ENCODE measurements at regions not wholly inside any gene's neighbourhood (a gene's known extent, or its start where the extent isn't known, plus 50 kb on each side); places are given as distances from the start of the nearest gene placed in this dataset.
A peak's percentile ranks its signal among the peaks of the same experiment; 100 is the strongest.

DNA sequence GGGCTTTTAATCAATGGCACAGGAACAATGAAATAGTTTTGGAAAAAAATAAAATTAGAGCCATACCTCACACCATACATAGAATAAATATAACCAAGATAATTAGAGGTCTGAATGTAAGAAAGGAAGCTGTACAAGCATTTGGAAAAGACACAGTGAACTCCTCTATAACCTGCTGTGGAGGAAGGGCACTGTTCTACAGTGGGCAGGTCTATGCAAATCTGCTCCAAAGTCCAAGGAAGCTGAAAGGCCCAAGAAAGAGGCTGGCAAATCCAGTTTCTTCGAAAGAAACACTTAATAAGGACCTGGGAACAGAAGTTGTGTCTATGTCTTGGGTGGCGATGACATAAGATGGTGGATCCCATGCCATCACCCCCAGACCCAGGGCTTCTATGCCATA lies 169.4 kb upstream of the RALGAPA2 start:
- no peak for DNase-seq (ENCODE audit: low read depth in 2 of 2)

DNA sequence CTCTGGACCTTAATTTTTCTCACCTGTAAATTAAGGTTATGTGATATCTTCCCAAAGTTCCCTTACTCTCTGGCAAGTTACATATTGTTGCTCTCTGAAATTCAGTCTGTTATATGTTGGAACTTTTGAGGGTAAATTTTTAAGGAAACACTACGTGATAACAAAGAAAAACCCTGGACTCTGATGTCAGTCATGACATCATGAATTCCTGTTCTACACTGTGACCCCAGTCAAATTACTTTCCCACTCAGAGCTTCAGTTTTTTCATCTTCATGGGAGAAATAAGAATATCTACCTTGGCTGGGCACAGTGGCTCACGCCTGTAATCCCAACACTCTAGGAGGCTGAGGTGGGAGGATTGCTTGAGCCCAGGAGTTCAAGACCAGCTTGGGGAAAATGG lies 164.6 kb upstream of the RALGAPA2 start:
- no peak for DNase-seq (ENCODE audit: low read depth in 2 of 2)

DNA sequence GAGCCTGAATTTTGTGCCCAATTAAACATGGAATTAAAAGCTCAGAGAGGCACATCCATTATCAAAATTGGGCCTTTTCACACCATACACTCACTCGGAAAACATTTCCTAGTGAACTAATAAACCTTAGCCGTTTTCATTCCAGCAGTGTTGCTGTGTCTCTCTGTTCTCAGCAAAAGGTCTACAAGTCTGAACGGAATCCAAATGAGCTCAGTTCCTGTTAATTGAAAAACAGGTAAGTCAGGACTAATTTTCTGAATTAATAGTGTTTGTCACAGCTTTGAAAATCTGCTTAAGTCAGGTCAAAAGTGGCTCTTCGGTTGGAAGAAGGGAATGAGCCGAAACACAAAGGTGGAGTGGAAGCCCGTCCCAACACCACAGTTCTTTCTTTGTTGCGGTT lies 163.3 kb upstream of the RALGAPA2 start:
- no peak for DNase-seq (ENCODE audit: low read depth in 2 of 2)

DNA sequence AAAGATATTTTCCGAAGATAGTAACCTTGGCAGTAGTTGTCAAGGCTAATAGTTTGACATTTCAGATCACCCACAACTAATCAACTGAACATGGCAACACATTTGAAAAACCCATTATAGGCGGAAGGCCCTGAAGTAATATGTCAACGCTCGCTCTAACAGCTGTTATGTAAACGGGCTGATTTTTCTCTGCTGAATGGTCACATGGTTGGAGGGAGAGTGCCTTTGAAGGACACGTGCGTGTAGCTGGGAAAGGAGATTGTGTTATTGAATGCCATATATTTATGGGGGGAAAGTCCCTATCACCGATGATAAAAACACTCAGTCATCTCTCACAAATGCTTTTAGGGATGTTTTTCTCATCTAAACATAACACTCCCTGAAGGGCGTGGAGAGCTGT lies 160.0 kb upstream of the RALGAPA2 start:
- DNase-seq (ENCODE audit: low read depth in 2 of 2) = no peak

DNA sequence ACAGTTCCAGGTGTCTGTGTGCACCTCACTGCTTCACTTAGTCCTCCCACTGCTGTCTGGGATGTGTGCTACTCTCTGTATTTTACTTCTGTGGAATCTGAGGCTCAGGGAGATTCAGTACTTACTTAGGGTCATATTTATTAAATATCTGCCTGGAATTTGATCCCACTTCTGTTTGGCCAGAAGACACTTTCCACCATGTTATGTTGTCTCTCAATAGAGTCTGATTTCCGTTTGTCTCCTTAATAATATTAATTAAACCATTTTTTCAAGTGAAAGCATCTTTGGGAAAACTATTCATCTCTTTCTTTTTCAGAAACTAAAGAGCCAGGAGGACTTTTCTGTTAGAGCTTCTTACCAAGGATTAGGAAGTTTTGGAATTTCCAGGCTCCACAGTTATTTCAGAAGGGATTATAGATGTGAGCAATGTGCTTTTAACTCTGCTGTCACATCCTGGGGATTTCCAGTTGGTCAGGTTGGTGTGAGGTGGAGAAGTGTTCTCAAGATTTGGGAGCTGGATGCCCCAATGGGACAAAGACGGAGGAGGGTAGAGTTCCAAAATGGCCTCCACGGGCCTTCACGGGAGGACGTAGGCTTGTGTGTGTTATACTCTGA lies 156.8 kb upstream of the RALGAPA2 start:
- DNase-seq (ENCODE audit: low read depth in 2 of 2) = no peak

DNA sequence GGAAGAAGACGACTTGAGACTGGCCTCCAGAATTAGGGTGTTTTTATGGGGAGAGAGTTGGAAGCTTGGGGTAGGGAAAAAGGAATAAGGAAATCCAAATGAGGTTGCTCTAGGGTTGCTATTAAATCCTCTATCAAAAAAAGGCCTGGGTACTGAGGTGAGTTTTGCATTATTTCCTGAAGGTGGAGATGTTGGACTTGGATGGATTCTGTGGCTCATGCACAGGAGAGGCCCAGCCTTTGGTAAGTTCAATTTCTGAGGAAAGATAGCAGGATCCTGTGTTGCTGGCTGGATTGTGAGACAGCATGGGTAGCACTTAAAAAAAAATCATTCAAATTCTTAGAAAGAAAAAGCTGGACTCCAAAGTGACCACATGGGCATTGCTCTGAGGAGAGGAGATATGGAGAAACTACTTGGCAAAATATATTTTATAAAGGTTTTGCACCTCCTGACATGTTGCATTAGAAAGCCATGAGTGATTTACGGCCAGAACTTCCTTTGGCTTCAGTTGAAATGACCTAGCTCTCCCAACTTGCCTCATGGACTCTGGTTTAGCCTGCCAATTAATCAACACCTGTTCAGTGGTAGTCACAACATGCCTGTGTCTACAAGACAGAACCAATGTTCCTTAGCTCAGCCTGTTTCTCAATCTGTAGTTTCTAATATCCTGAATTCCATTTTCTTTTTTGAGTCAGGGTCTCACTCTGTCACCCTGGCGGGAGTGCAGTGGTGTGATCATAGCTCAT lies 152.1 kb upstream of the RALGAPA2 start:
- no peak for DNase-seq (ENCODE audit: low read depth in 2 of 2)

DNA sequence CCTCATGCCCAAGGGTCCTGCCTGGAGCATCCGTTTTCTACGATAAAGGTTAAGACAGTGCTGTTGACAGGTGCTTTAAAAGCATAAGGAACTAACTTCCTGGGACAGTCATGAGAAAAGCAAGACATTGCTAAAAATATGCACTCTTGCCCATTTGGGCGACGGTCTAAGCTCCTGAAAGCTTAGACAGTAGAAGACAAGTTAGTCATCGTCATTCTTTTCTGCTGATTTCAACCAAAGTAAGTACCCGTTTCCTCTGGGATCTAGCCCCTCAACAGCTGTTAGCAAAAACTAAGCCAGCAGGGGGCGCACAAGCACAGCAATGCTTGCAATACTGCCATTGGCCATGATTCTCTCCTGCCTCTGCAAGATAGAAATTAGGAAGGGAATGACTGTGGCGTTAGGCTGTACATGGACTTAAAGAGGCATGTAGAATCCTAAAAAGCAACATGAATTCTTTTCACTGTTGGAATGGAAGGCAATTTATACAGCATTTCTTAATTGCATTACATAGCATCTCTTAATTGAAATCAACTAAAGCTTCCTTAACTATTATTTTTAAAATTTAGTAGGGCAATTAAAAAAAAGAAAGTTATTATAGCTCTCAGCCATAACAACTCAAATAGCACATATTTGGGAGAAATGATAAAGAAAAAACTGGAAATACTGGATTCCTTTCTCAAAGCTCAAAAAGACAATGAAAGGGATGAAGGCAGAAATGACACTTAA lies 147.8 kb upstream of the RALGAPA2 start:
- DNase-seq (ENCODE audit: low read depth in 2 of 2) = peak; percentile 71 to 95

DNA sequence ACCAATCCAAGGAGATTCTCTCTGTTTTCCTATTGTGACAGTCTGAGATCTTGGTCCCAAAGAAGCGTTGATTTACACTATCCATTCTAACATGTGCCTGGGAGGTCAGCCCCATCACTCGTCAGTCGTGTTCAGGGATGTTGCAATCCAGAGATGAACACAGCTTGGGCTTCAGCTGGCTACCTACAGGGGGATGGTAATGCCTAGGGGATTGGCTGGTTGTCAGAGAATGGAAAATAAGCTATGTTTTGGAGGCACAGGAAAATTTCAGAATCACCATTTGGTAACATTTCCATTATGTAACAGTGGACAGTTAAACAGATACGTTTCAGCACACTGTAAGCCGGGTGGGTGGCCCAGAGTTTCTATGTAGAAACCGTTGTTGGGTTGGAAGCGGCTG lies 147.1 kb upstream of the RALGAPA2 start:
- no peak for DNase-seq (ENCODE audit: low read depth in 2 of 2)

DNA sequence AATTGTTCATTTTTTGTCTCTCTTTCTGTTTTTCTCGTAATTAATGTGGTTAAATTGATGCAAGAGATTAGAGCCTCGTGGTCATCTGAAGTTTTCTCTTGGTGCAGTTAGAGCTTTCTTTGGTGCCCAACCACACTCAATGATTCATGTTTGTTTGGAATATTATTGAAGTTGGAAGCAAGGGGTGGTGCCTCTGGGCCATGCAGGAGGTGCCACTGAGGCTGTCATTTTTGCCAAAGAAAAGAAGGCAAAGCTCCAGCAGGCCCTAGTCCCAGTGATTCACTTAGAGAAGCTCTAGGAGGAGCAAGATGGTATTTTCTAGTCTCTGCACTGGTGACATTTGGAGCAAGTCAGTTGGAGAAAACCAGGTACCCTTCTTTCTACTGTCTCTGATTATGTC lies 144.5 kb upstream of the RALGAPA2 start:
- DNase-seq (ENCODE audit: low read depth in 2 of 2) = no peak

DNA sequence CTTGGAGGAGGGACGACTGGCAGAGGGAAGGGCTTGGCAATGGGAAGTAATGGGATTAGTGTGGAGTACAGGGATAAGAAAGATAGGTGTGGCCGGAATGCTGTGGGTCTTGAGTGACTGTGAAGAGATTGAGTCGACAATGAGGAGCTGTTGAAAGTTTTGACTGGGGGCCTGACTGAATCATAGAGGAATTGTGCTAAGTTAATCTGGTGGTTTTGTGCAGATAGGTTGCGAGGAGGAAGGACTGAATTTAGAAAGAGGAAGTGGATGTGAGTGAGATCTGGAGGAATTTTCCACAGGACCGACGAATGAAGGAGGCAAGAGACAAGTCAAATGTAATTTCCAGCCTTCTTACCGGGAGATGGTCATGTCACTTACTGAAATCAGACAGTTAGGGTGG lies 143.9 kb upstream of the RALGAPA2 start:
- DNase-seq (ENCODE audit: low read depth in 2 of 2) = no peak

DNA sequence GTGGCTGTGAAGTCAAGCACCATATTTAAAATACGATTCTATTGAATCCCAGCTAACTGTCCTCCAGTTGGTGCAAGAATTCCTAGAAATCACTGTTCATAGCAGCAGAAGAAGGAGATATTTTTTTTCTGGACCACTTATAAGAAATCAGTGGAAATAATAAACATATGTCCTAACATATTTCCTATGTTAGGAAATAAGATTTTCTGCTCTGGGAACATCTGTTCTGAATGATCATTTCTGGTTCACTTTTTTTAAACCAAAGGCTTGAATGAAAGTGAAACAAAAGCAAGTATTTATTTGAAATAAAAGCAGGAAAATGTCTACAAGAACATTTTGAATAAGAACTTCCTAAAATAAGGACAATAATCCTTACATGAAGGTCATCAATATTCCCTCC lies 138.9 kb upstream of the RALGAPA2 start:
- no peak for DNase-seq (ENCODE audit: low read depth in 2 of 2)

DNA sequence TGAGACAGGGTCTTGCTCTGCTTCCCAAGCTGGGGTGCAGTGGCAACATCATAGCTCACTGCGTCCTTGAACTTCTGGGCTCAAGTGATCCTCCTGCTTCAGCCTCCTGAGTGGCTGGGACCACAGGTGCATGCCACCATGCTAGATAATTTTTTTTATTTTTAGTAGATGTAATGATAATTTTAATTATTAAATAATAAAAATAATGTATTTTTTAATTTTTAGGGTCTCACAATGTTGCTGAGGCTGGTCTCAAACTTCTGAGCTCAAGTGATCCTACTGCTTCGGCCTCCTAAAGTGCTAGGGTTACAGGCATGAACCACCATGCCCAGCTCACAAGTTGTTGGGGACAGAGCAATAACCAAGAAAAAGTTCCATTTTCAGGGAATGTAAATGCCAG lies 138.0 kb upstream of the RALGAPA2 start:
- DNase-seq (ENCODE audit: low read depth in 2 of 2) = no peak

DNA sequence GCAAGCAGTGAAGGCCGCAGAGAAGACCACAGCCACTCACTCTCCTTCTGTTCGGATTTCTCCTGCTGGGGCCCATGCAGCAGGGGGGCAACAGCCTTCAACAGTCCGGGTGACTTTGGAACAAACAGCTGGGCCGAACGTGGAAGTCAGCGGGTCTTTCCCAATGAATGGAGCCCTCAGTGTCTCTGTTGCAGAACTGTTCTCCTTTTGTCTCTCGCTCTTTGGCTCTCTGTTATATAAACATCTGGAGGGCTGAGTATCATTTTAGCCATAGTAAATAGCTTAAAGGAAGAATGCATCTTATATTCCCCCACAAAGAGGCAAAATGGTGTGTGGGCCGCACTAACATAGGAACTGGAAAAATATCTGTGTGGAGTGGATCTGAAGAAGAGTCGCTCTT lies 136.7 kb upstream of the RALGAPA2 start:
- DNase-seq (ENCODE audit: low read depth in 2 of 2) = no peak

DNA sequence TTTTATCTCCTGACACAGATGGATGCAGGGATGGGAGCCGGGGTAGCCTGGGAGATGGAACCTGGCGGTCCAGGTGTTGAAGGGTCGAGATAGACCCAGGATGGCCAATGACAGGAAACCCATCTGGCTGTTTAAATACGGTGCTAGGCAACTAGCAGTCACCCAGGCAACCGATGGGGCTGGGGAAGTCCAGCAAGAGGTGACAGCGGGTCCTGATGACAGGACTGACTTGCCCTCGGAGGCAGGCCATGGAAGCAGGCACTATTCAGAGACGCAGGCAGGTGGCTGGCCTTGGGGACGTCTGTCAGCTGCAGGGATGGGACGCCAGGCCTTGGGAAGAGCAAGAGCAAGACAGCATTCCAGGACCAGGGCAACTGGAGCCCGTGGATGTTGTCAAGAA lies 135.4 kb upstream of the RALGAPA2 start:
- no peak for DNase-seq (ENCODE audit: low read depth in 2 of 2)

DNA sequence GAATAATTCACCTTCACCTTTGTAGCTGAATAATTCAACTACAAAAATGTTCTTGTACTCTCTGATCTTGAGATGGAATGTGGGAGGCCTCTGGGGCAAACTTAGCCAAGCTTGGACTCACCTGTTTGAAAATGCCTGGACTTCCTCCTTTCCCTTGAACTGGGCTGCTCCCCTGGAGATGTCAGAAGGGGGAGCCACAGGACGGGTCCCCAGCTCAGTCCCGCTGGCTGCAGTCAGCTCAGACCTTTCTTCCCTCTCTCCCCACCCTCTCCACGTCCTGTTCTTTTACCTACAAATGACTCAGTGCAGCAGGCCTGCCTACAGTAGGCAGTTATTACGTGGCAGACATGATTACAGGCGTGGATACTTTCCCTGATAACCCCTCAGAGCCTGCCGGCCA lies 131.5 kb upstream of the RALGAPA2 start:
- DNase-seq (ENCODE audit: low read depth in 2 of 2) = no peak

DNA sequence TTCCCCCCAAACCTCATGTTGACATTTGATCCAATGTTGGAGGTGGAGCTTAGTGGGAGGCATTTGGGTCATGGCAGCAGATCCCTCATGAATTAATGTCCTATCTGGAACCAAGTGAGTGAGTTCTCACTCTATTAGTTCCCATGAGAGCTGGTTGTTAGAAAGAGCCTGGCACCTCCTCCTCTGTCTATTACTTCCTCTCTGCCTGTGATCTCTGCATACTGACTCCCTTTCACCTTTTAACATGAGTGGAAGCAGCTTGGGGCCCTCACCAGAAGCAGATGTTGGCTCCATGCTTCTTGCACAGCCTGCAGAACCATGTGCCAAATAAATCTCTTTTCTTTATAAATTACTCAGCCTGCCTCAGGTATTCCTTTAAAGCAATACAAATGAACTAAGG lies 127.3 kb upstream of the RALGAPA2 start:
- no peak for DNase-seq (ENCODE audit: low read depth in 2 of 2)

DNA sequence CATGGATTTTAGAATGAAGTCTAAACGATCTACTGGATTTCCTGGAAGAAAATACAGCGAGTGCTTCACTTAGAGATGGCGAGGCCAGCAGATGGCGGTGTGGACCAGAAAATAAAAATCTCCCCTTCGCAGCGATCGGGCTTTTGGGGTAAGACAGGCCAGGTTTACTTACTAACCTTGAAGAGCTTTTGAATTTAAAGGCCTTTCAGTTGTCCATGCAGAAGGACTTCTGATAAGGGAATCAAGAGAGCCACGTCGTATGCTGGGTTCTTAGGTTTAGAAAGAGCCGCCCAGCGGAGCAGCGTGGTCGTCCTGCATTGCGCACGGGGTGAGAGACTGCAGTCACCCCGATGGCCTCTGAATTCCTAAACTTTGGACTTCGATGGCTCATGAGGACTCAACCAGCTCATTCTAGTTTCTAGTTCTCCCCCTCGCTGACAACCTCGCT lies 125.2 kb upstream of the RALGAPA2 start:
- peak in 1 of 2 experiments; percentile 42 for DNase-seq (ENCODE audit: low read depth in 2 of 2)

DNA sequence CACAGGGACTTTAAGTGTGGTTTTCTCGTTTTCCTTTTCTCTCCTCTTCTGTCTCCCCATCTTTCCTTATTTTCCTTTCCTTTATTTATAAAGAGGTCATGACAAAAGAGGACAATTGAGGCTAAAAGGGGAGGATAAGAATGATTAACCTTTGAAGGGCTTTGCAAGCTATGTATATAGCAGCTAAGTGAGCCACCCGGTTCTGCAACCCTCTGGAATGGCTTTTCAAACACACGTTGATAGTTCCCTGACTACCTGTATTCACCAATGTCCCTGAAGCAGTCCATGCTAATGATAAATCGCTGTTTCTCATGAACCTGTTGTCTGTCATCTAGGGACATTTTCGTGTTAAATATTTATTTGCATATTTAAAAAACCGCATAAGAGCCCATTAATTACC lies 124.4 kb upstream of the RALGAPA2 start:
- no peak for DNase-seq (ENCODE audit: low read depth in 2 of 2)

DNA sequence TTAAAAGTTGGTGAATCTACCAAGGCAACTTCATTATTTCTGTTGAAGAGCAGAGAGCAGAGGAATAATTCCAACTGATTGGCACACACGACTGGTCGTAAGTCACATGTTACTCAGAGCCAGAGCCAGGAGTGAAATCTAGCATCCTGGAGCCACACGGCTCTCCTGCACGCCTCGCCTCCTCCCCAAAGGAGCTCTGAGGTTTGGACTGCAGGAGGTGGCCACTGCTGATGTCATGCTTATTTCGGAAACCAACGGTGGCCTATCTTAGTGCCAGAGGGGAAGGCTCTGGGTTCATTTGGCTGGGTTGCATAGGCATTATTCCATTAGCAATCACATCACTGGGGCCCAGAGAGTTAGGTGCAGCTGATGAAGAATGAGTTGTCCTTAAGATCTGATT lies 123.5 kb upstream of the RALGAPA2 start:
- DNase-seq (ENCODE audit: low read depth in 2 of 2) = no peak

DNA sequence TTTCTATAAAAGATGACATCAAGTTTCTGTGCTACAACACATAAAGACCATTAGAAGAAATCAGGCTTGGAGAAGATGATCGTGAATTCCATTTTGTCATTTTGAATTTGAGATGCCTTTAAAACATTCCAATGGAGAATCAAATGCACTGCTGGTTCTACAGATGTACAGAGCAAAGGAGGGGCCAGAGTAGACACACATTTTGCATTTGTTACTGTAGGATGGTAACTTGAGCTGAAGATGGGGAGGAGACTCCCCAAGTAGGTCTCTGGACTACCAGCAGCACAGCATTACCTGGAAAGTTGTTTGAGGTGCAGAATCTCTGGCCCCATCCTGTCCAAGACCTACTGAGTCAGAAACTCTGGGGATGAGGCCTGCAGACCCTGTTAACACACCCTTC lies 121.6 kb upstream of the RALGAPA2 start:
- no peak for DNase-seq (ENCODE audit: low read depth in 2 of 2)

DNA sequence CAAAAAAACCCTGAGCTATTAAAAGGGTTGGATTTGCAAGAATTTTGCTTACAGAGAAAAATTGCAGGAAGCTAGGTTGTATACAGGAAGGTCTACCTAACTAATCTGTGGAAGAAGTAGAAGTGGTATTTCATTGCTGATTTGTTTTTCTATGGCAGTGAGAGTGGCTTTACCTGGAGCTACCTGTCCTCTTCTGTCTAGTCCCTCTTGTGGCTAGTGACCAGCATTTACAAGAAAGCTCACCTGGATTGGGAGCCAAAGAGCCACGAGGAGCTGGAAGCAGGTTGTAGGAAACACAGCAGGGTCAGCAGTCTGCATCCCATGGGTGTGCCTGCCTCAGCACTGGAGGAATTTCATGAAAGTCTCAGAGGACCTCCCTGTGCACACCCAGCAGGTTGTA lies 120.3 kb upstream of the RALGAPA2 start:
- DNase-seq (ENCODE audit: low read depth in 2 of 2) = no peak

DNA sequence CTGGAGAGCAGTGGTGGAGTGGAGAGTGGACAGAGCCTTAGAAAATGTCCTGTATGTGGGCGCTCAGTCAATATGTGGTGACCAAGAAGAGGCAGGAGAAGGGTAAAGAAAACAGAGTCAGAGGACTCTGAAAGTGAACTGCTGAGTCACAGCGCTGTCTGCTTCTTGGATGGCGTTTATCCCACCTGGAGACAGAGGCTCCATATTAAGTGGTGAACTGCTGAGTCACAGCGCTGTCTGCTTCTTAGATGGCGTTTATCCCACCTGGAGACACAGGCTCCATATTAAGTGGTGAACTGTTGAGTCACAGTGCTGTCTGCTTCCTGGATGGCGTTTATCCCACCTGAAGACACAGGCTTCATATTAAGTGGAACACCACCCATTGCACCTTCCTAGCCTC lies 119.3 kb upstream of the RALGAPA2 start:
- DNase-seq (ENCODE audit: low read depth in 2 of 2) = no peak

DNA sequence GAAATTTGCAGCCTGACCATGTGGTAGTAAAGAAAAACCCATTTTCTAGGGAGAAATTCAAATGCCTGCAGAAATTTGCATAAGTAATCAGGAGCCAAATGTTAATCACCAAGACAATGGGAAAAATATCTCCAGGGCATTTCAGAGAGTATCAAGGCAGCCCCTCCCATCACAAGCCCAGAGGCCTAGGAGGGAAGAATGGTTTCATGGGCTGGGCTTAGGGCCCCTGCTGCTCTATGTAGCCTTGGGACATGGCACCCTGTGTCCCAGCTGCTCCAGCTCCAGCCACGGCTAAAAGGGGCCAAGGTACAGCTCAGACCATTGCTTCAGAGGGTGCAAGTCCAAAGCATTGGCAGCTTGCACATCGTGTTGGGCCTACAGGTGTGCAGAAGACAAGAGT lies 117.2 kb upstream of the RALGAPA2 start:
- no peak for DNase-seq (ENCODE audit: low read depth in 2 of 2)

Measured in stimulated activated CD4-positive, alpha-beta T cell treated with anti-CD3 and anti-CD28 coated beads, Interleukin-12 subunit alpha, Interleukin-12 subunit beta, amount 100 ng/mL, for 24 hours (primary cell).